Neutrophil (primary cell): ENCODE measurements at regions not wholly inside any gene's neighbourhood (a gene's known extent, or its start where the extent isn't known, plus 50 kb on each side); places are given as distances from the start of the nearest gene placed in this dataset.

ENCODE experiments used
- H3K27ac ChIP-seq: fragments of 200-600 bp; sonication (generic); 2 replicates; pipeline ENCODE4 v1.5.1; 2016; ENCODE audit warnings: mild to moderate bottlenecking, moderate library complexity
- H3K27me3 ChIP-seq: fragments of 200-600 bp; sonication (generic); 2 replicates; pipeline ENCODE4 v1.6.0; 2016; ENCODE audit warnings: mild to moderate bottlenecking
- H3K36me3 ChIP-seq: fragments of 200-600 bp; sonication (generic); 2 replicates; pipeline ENCODE4 v1.5.1; 2017
- H3K4me1 ChIP-seq, 2 experiments: fragments of 200-600 bp in 1 of 2; sonication (generic) in 1 of 2; 1 replicate in 1 of 2; 2 replicates in 1 of 2; pipeline versions ENCODE4 v1.5.1 to v1.6.1; 2013 to 2016; ENCODE audit warnings: low read depth in 1 of 2, low read length in 1 of 2, mild to moderate bottlenecking in 1 of 2, moderate library complexity in 1 of 2; ENCODE audit not compliant: control insufficient read depth in 1 of 2, insufficient read depth in 1 of 2
- H3K4me3 ChIP-seq, 2 experiments: fragments of 200-600 bp in 1 of 2; sonication (generic) in 1 of 2; 1 replicate in 1 of 2; 2 replicates in 1 of 2; pipeline ENCODE4 v1.5.1; 2013 to 2016; ENCODE audit warnings: low read depth in 1 of 2, low read length in 1 of 2, mild to moderate bottlenecking in 1 of 2, moderate library complexity in 1 of 2
- H3K9me3 ChIP-seq: fragments of 200-600 bp; sonication (generic); 2 replicates; pipeline ENCODE4 v1.5.1; 2016
- CTCF ChIP-seq: fragments of 200-600 bp; sonication (generic); IDR thresholded peaks from 2 replicates; pipeline ENCODE4 v1.5.1; 2016; ENCODE audit warnings: antibody characterized with exemption

- no peaks in the 10 kb centered on the region for H3K36me3 ChIP-seq
- H3K9me3 ChIP-seq = no peaks in the 10 kb centered on the region
- no peak overlapping the region for H3K4me3 ChIP-seq
- no peak for TF ChIP-seq CTCF
- no peaks in the 10 kb centered on the region for H3K27me3 ChIP-seq
- H3K4me1 ChIP-seq = no peaks in the 10 kb centered on the region
- no peak overlapping the region for H3K27ac ChIP-seq
These were observed 427.5 kb downstream of the BCOR start for GRCh38 chrX:39670281-39670680.

GRCh38 chrX:39672405-39672804 lies 425.4 kb downstream of the BCOR start:
- H3K27ac ChIP-seq = no peak overlapping the region
- no peaks in the 10 kb centered on the region for H3K27me3 ChIP-seq
- TF ChIP-seq CTCF = no peak
- H3K4me1 ChIP-seq = no peaks in the 10 kb centered on the region
- no peak overlapping the region for H3K4me3 ChIP-seq
- H3K36me3 ChIP-seq = no peaks in the 10 kb centered on the region
- no peaks in the 10 kb centered on the region for H3K9me3 ChIP-seq

DNA sequence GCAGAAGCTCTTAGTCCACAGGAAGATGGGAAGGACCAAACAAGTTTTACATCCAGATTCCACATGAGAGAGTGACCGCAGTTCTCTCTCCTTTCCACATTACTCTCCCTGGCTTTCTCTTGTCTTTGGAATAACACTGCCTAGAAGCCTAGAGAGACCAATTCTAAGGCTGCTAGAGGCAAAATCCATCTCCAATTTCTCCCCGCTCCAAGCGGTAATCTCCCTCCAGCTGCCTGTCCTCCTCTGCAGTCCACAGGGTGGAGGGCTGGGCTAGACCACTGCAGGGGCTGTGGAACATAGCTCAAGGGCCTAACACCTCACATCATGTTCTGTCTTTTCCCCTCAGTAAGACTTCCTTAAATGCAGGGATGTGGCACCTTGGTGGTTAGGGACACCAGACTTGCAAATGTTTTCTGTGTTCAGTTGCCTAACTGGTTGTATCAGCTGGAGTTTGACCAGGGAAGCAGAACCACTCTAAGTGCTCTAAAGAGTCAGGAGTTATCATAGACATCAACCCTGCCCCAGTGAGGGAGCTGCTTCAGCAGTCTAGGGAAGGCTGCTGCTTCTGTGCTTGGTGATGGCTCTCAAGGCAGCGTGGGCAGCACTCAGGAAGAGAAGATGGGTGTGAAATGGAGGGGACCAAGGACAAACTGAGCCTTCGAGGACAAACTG lies 423.1 kb downstream of the BCOR start:
- no peak overlapping the region for H3K27ac ChIP-seq
- TF ChIP-seq CTCF = no peak

GRCh38 chrX:39675162-39675553 lies 422.6 kb downstream of the BCOR start:
- H3K36me3 ChIP-seq = no peaks in the 10 kb centered on the region
- H3K9me3 ChIP-seq = no peaks in the 10 kb centered on the region
- no peak for TF ChIP-seq CTCF
- no peaks in the 10 kb centered on the region for H3K4me1 ChIP-seq
- no peaks in the 10 kb centered on the region for H3K27me3 ChIP-seq
- no peak overlapping the region for H3K27ac ChIP-seq
- no peak overlapping the region for H3K4me3 ChIP-seq

More for the DNA sequence above, 423.1 kb downstream of the BCOR start:
- Histone ChIP-seq H3K4me3 (no peak overlapping the region), H3K4me1 (no peaks in the 10 kb centered on the region), H3K27me3 (no peaks in the 10 kb centered on the region), H3K9me3 (no peaks in the 10 kb centered on the region), H3K36me3 (no peaks in the 10 kb centered on the region)

DNA sequence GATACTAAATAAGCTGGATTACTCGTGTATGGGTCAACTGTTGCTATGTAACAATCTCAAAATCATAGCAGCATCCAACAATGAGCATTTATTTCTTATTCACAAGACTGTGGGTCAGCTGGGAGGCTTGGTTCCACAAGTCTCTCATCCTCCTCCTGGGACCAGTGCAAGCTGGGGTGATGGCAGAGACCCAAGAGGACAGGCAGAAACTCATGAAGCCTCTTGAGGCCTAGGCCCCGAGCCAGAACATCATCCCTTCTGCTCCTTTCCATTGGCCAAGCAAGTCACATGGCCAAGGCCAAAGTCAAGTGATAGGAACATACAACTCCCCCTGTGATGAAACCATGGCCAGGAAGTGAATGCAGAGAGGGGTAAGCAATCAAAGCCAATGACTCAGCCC lies 422.1 kb downstream of the BCOR start:
- TF ChIP-seq CTCF = no peak
- no peak overlapping the region for H3K4me3 ChIP-seq
- H3K27me3 ChIP-seq = no peaks in the 10 kb centered on the region
- no peaks in the 10 kb centered on the region for H3K36me3 ChIP-seq
- H3K9me3 ChIP-seq = no peaks in the 10 kb centered on the region
- no peak overlapping the region for H3K27ac ChIP-seq
- H3K4me1 ChIP-seq = no peaks in the 10 kb centered on the region
